IMR-90 (cell line): ENCODE measurements at regions not wholly inside any gene's neighbourhood (a gene's known extent, or its start where the extent isn't known, plus 50 kb on each side); places are given as distances from the start of the nearest gene placed in this dataset.

Experiments used
- ATAC-seq: fragments of 200-7000 bp; cut with Tn5 transposase; 2 replicates; pipeline ENCODE4 v1.9.1; 2020; ENCODE audit warnings: low read depth, mild to moderate bottlenecking, moderate library complexity
- BruUV-seq: library from RNA; stranded (reverse); fragments of 400-500 nt; replicated peaks from 2 replicates; lab custom pipeline; 2021; lab: Mats Ljungman, UMichigan
- CTCF ChIA-PET: fragments of 300-600 bp; formaldehyde crosslinking; extraction: SDS; loops from one replicate; lab custom pipeline; 2021; ENCODE audit warnings: antibody characterized with exemption; lab: Yijun Ruan, JAX
- POLR2A ChIA-PET: fragments of 300-600 bp; sonication (Branson Sonifier 250); formaldehyde crosslinking; loops from one replicate; lab custom pipeline; 2022; ENCODE audit warnings: antibody characterized with exemption; ENCODE audit not compliant: unreplicated experiment; lab: Charles Lee
- DNase-seq: peaks from one replicate; pipeline ENCODE4 v3.0.0; 2013
- H2AFZ ChIP-seq: replicated peaks from 2 replicates; pipeline ENCODE3; 2013; ENCODE audit warnings: low read length, mild to moderate bottlenecking; ENCODE audit not compliant: poor library complexity
- H2AK5ac ChIP-seq: 2 replicates; pipeline ENCODE4 v1.6.1; 2013; ENCODE audit warnings: low read depth, low read length, inconsistent platforms
- H2AK9ac ChIP-seq: replicated peaks from 2 replicates; pipeline ENCODE3; 2013; ENCODE audit warnings: mild to moderate bottlenecking, low read depth, low read length, moderate library complexity; ENCODE audit not compliant: poor library complexity
- H2BK120ac ChIP-seq: 2 replicates; pipeline ENCODE4 v1.6.1; 2013; ENCODE audit warnings: low read depth, low read length, inconsistent platforms
- H2BK15ac ChIP-seq: 3 replicates; pipeline ENCODE4 v1.6.1; 2013; ENCODE audit warnings: low read depth, low read length, inconsistent platforms
- H2BK20ac ChIP-seq: 2 replicates; pipeline ENCODE4 v1.6.1; 2013; ENCODE audit warnings: low read depth, mild to moderate bottlenecking, inconsistent platforms, low read length, moderate library complexity
- H2BK5ac ChIP-seq: 2 replicates; pipeline ENCODE4 v1.6.1; 2013; ENCODE audit warnings: mild to moderate bottlenecking, low read depth, low read length, inconsistent platforms; ENCODE audit not compliant: poor library complexity, severe bottlenecking
- H3K14ac ChIP-seq: replicated peaks from 2 replicates; pipeline ENCODE4 v1.6.1; 2013; ENCODE audit warnings: low read depth, low read length, inconsistent platforms
- H3K18ac ChIP-seq: 2 replicates; pipeline ENCODE4 v1.6.1; 2013; ENCODE audit warnings: low read depth, low read length, control low read depth
- H3K23ac ChIP-seq: 2 replicates; pipeline ENCODE4 v1.6.1; 2013; ENCODE audit warnings: low read depth, low read length, inconsistent platforms
- H3K27ac ChIP-seq: 2 replicates; pipeline ENCODE4 v1.5.1; 2013; ENCODE audit warnings: mild to moderate bottlenecking, control low read depth, low read length; ENCODE audit not compliant: insufficient read depth
- H3K27me3 ChIP-seq: 2 replicates; pipeline ENCODE4 v1.6.1; 2013; ENCODE audit warnings: low read length; ENCODE audit not compliant: control insufficient read depth, insufficient read depth
- H3K36me3 ChIP-seq: 2 replicates; pipeline ENCODE4 v1.6.1; 2013; ENCODE audit warnings: low read length, mixed read lengths; ENCODE audit not compliant: control insufficient read depth, insufficient read depth
- H3K4ac ChIP-seq: 2 replicates; pipeline ENCODE4 v1.6.1; 2013; ENCODE audit warnings: low read depth, low read length, inconsistent platforms
- H3K4me1 ChIP-seq: 2 replicates; pipeline ENCODE4 v1.6.1; 2013; ENCODE audit warnings: low read length, mixed read lengths; ENCODE audit not compliant: control insufficient read depth, insufficient read depth
- H3K4me2 ChIP-seq: 2 replicates; pipeline ENCODE4 v1.6.1; 2013; ENCODE audit warnings: low read depth, mild to moderate bottlenecking, control low read depth, low read length, moderate library complexity
- H3K4me3 ChIP-seq: 2 replicates; pipeline ENCODE4 v1.5.1; 2013; ENCODE audit warnings: low read depth, mild to moderate bottlenecking, control low read depth, low read length, moderate library complexity; ENCODE audit not compliant: insufficient read depth
- H3K56ac ChIP-seq: 2 replicates; pipeline ENCODE4 v1.6.1; 2013; ENCODE audit warnings: low read length, inconsistent platforms; ENCODE audit not compliant: insufficient read depth; ENCODE audit errors: extremely low read depth
- H3K79me1 ChIP-seq, 2 experiments: 2 replicates each; pipeline ENCODE4 v1.6.1; 2013; ENCODE audit warnings: low read length in 2 of 2, inconsistent platforms in 1 of 2, low read depth in 1 of 2
- H3K9ac ChIP-seq: 2 replicates; pipeline ENCODE4 v1.6.1; 2013; ENCODE audit warnings: low read depth, low read length, control low read depth
- H3K9me1 ChIP-seq: 2 replicates; pipeline ENCODE4 v1.6.1; 2013; ENCODE audit warnings: low read length, inconsistent platforms; ENCODE audit not compliant: insufficient read depth
- H3K9me3 ChIP-seq: 2 replicates; pipeline ENCODE4 v1.6.1; 2013; ENCODE audit warnings: low read length; ENCODE audit not compliant: control insufficient read depth, insufficient read depth
- H4K20me1 ChIP-seq: 2 replicates; pipeline ENCODE4 v1.6.1; 2013; ENCODE audit warnings: low read length, inconsistent platforms; ENCODE audit not compliant: insufficient read depth
- H4K5ac ChIP-seq: 2 replicates; pipeline ENCODE4 v1.6.1; 2013; ENCODE audit warnings: mild to moderate bottlenecking, low read depth, low read length, control low read depth
- H4K8ac ChIP-seq, 2 experiments: 2 replicates each; pipeline ENCODE4 v1.6.1; 2013; ENCODE audit warnings: low read depth in 2 of 2, low read length in 2 of 2, control low read depth in 1 of 2, inconsistent platforms in 1 of 2
- H4K91ac ChIP-seq: 2 replicates; pipeline ENCODE4 v1.6.1; 2013; ENCODE audit warnings: low read depth, low read length, inconsistent platforms; ENCODE audit not compliant: insufficient read depth
- CEBPB ChIP-seq: IDR thresholded peaks from 2 replicates; pipeline ENCODE4 v1.6.1; 2012; ENCODE audit warnings: low read depth, low read length, improper control_type of control experiment
- CHD1 ChIP-seq: IDR thresholded peaks from 2 replicates; pipeline ENCODE4 v1.6.1; 2012; ENCODE audit warnings: low read depth, low read length, improper control_type of control experiment
- FOS ChIP-seq: fragments of 150-350 bp; IDR thresholded peaks from 2 replicates; pipeline ENCODE4 v1.6.1; 2016; ENCODE audit warnings: low read depth, low read length
- MAZ ChIP-seq: IDR thresholded peaks from 2 replicates; pipeline ENCODE4 v1.6.1; 2012; ENCODE audit warnings: low read depth, mild to moderate bottlenecking, low read length, improper control_type of control experiment, moderate library complexity, borderline replicate concordance
- POLR2A ChIP-seq: IDR thresholded peaks from 2 replicates; pipeline ENCODE4 v1.6.1; 2012; ENCODE audit warnings: mild to moderate bottlenecking, low read depth, low read length
- RAD21 ChIP-seq: IDR thresholded peaks from 2 replicates; pipeline ENCODE4 v1.6.1; 2012; ENCODE audit warnings: low read length, improper control_type of control experiment
- RCOR1 ChIP-seq: IDR thresholded peaks from 2 replicates; pipeline ENCODE4 v1.6.1; 2012; ENCODE audit warnings: mild to moderate bottlenecking, low read length, improper control_type of control experiment; ENCODE audit not compliant: insufficient replicate concordance
- RFX5 ChIP-seq: IDR thresholded peaks from 2 replicates; pipeline ENCODE4 v1.8.0; 2012; ENCODE audit warnings: low read depth, mild to moderate bottlenecking, low read length, moderate library complexity
- SMC3 ChIP-seq: fragments of 150-350 bp; IDR thresholded peaks from 2 replicates; pipeline ENCODE4 v1.6.1; 2016; ENCODE audit warnings: low read depth, mild to moderate bottlenecking, antibody characterized with exemption, low read length, moderate library complexity
- WGBS, 2 experiments: methylation state at CpG; one replicate each; pipeline versions ENCODE4 v1.1.5 to v1.1.7; 2013; ENCODE audit warnings: missing lambda C conversion rate in 2 of 2; ENCODE audit not compliant: insufficient read length in 1 of 2; ENCODE audit errors: extremely low coverage in 2 of 2; 5-methylcytosine and 5-hydroxymethylcytosine counted together
- dilution Hi-C: fragments of 300-500 bp; cut with HindIII; formaldehyde crosslinking; loops from one replicate; pipeline ENCODE4 v1.14.3; 2018; ENCODE audit warnings: low sequenced_read_pairs; ENCODE audit not compliant: unreplicated experiment
- in situ Hi-C: fragments of 300-500 bp; cut with MboI; formaldehyde crosslinking; loops from 3 replicates; pipeline ENCODE4 v1.14.3; 2019; ENCODE audit warnings: low sequenced_read_pairs, inconsistent platforms, mixed read lengths
- intact Hi-C: fragments of 100-400 bp; cut with micrococcal nuclease; formaldehyde crosslinking; loops from 2 replicates; pipeline ENCODE4 v1.10.0; 2022
- TF ChIP-seq, protein P1 (sequence below): conservative IDR thresholded peaks from 2 replicates; pipeline ENCODE4 v1.5.1; 2012; ENCODE audit warnings: mild to moderate bottlenecking, low read depth, low read length, improper control_type of control experiment
- TF ChIP-seq, protein P2 (sequence below): fragments of 150-350 bp; IDR thresholded peaks from 2 replicates; pipeline ENCODE4 v1.6.1; 2017; ENCODE audit warnings: mild to moderate bottlenecking, antibody characterized with exemption, low read length, low read depth

DNA sequence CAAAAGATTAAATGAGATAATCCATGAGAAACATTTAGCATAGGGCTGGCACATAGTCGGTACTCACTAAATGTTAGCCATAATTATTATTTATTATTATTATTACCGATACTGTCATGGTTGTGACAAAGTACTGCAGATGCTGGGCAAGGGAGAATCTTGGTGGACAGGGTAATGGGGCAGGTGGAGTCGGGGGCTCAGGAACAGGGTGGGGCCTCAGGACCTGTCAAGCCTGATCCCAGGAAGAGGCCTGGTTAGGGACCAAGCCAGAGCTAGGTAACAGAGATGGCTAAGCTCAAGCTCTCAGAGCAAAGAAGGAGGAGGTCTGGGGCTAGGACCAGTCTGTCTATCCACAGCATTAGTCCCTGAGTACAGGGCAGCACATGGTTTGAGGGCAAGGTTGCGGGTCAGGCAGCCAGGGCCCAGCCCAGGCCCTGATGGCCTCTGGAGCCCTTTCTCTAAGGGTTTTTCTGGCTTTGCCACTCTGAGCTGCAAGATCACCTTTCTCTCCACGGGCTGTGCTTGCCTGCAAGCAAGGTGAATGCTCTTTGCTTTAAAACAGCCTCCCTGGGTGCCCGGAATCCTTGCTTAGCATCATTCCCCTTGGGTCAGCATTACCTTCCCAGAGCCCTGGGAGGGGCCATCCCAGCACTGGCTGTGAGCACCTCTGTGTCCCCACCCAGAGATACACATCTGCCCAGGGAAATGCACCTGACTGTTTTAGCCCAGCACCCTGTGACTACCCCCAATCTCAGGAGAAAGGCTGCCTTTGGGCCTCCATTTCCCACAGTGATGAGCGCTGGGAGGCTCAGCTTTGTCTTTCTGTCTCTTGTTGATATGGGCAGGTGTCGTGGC, 572.0 kb downstream of the PTPRU start (continued):
- no peak for TF ChIP-seq RCOR1

DNA sequence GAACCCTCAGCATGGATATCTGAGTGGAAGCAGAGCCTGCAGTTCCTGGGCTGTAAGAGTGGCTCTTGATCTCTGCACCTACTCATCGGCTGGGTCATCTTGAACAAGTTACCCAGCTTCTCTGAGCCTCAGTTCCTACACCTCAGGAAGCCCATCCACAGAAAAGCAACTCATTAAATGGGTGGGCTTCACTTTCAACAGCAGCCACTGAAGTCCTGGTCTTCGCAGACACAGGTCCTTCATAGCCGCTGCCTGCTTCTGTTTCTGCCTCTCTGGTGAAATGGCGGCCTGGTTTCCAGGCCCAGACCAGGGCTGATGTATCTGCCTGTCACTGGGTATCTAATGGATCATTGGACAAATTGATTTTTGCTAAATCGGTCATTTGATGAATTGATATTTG, 571.4 kb downstream of the PTPRU start:
- H3K4me1 ChIP-seq, result no peaks in the 10 kb centered on the region
- intact Hi-C loops, result no loop called here
- H2BK15ac ChIP-seq, result no peak overlapping the region
- H2BK120ac ChIP-seq, result no peak overlapping the region
- no peak overlapping the region for H2AFZ ChIP-seq
- in situ Hi-C loops, result no loop called here
- DNase-seq, result no peak
- no peaks in the 10 kb centered on the region for H3K36me3 ChIP-seq
- H4K91ac ChIP-seq, result no peak overlapping the region
- BruUV-seq, result no TSS peak
- no peaks in the 10 kb centered on the region for H3K9me3 ChIP-seq
- no peak overlapping the region for H3K14ac ChIP-seq
- no peaks in the 10 kb centered on the region; the same call in 1 of the 2 replicates for H4K20me1 ChIP-seq
- ChIA-PET POLR2A (no interaction called here), CTCF (interaction anchor here (1.9 kb wide), 1 partner anchor 15 kb away, joined by 5 read pairs; no protein-coding TSS in a partner anchor)
- H3K4me2 ChIP-seq, result no peak overlapping the region
- no peaks in the 10 kb centered on the region for H3K79me1 ChIP-seq
- TF ChIP-seq SMC3 (no peak), MAZ (no peak), CHD1 (no peak), RAD21 (no peak), FOS (no peak), CEBPB (no peak), POLR2A (no peak), RCOR1 (no peak), RFX5 (no peak)
- TF ChIP-seq, protein P1, sequence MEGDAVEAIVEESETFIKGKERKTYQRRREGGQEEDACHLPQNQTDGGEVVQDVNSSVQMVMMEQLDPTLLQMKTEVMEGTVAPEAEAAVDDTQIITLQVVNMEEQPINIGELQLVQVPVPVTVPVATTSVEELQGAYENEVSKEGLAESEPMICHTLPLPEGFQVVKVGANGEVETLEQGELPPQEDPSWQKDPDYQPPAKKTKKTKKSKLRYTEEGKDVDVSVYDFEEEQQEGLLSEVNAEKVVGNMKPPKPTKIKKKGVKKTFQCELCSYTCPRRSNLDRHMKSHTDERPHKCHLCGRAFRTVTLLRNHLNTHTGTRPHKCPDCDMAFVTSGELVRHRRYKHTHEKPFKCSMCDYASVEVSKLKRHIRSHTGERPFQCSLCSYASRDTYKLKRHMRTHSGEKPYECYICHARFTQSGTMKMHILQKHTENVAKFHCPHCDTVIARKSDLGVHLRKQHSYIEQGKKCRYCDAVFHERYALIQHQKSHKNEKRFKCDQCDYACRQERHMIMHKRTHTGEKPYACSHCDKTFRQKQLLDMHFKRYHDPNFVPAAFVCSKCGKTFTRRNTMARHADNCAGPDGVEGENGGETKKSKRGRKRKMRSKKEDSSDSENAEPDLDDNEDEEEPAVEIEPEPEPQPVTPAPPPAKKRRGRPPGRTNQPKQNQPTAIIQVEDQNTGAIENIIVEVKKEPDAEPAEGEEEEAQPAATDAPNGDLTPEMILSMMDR, result no peak
- TF ChIP-seq, protein P2, sequence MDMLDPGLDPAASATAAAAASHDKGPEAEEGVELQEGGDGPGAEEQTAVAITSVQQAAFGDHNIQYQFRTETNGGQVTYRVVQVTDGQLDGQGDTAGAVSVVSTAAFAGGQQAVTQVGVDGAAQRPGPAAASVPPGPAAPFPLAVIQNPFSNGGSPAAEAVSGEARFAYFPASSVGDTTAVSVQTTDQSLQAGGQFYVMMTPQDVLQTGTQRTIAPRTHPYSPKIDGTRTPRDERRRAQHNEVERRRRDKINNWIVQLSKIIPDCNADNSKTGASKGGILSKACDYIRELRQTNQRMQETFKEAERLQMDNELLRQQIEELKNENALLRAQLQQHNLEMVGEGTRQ, result no peak
- no peak overlapping the region for H2BK20ac ChIP-seq
- peaks cover 2% of the 10 kb centered on the region; the same call in 1 of the 2 replicates for H3K27me3 ChIP-seq
- no peak overlapping the region for H4K5ac ChIP-seq
- H2AK9ac ChIP-seq, result no peak overlapping the region
- no peak overlapping the region for H3K4me3 ChIP-seq
- no peak overlapping the region for H3K56ac ChIP-seq
- 0 out of 2 replicates have a peak, but pooled peaks cover 3% of the 10 kb centered on the region for H3K9me1 ChIP-seq
- ATAC-seq, result no peak
- no peak overlapping the region for H4K8ac ChIP-seq
- no peak overlapping the region for H2AK5ac ChIP-seq
- no CpG with 5 or more reads among the region's 5 CpGs for WGBS, 2 experiments
- no peak overlapping the region for H3K18ac ChIP-seq
- H2BK5ac ChIP-seq, result no peak overlapping the region
- no peak overlapping the region for H3K4ac ChIP-seq
- H3K9ac ChIP-seq, result no peak overlapping the region
- no peak overlapping the region for H3K23ac ChIP-seq
- H3K27ac ChIP-seq, result no peak overlapping the region
- dilution Hi-C loops, result no loop called here
